ENCODE measurements at regions not wholly inside any gene's neighbourhood (a gene's known extent, or its start where the extent isn't known, plus 50 kb on each side); places are given as distances from the start of the nearest gene placed in this dataset.

DNA sequence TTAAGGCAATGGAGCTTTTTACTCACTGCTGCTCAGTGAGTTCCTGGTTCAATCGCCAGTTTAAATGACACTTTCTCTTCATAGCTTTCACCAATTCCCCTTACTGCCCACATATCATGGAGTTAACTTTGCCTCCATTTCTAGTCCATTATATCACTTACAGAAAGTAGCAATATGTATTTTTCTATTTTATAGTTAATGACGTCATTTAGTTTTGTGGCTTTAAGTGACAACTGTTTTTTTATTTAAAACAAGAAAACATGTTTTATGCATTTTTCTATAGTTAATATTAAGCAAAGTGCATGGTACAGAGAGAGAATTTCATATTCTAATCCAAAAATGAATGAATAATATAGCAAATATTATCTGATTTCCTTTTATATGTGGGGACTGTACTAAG, 363.3 kb downstream of the CDC14C start:
- no peaks in the 10 kb centered on the region for H3K79me2 ChIP-seq (ENCODE audit: insufficient read depth, low read length)
- H2AFZ ChIP-seq (ENCODE audit: low read length): no peak overlapping the region
- H3K36me3 ChIP-seq (ENCODE audit: insufficient read depth, low read length): no peaks in the 10 kb centered on the region
- no peaks in the 10 kb centered on the region for H3K4me1 ChIP-seq (ENCODE audit: insufficient read depth, low read length)
- peaks cover 2% of the 10 kb centered on the region for H3K9me3 ChIP-seq (ENCODE audit: low read depth, low read length)
- no peak for DNase-seq (ENCODE audit: insufficient read length, low spot score, missing footprints)
- no peak overlapping the region for H3K4me3 ChIP-seq (ENCODE audit: insufficient read depth, low read length)
- TF ChIP-seq, protein P1, sequence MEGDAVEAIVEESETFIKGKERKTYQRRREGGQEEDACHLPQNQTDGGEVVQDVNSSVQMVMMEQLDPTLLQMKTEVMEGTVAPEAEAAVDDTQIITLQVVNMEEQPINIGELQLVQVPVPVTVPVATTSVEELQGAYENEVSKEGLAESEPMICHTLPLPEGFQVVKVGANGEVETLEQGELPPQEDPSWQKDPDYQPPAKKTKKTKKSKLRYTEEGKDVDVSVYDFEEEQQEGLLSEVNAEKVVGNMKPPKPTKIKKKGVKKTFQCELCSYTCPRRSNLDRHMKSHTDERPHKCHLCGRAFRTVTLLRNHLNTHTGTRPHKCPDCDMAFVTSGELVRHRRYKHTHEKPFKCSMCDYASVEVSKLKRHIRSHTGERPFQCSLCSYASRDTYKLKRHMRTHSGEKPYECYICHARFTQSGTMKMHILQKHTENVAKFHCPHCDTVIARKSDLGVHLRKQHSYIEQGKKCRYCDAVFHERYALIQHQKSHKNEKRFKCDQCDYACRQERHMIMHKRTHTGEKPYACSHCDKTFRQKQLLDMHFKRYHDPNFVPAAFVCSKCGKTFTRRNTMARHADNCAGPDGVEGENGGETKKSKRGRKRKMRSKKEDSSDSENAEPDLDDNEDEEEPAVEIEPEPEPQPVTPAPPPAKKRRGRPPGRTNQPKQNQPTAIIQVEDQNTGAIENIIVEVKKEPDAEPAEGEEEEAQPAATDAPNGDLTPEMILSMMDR (IDR thresholded peaks at IDR 0.05; ENCODE audit: extremely low read depth, low read depth, low read length): no peak
- H4K20me1 ChIP-seq (ENCODE audit: insufficient read depth, low read length): no peaks in the 10 kb centered on the region
- no peak overlapping the region for H3K27ac ChIP-seq (ENCODE audit: low read depth, low read length)
- H3K27me3 ChIP-seq (ENCODE audit: insufficient read depth, low read length): no peaks in the 10 kb centered on the region
- no peak overlapping the region for H3K4me2 ChIP-seq (ENCODE audit: insufficient read depth, low read length)

DNA sequence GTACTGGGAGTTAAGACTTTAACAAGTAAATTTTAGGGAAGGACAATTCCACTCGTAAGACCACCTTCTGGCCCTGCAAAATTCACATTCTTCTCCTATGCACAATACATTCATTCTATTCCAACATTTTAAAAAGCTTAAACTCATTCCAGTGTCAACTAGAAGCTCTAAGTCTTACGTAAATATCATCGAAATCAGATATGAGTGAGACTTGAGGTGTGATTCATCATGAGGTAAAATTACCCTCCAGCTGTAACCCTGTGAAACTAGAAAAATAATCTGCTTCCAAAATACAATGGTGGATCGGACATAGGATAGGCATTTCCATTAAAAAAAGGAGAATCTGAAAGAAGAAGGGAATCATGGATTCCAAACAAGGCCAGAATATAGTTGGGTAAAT, 370.3 kb downstream of the CDC14C start:
- Histone ChIP-seq H3K4me2 (ENCODE audit: insufficient read depth, low read length) (no peak overlapping the region), H3K27me3 (ENCODE audit: insufficient read depth, low read length) (no peaks in the 10 kb centered on the region), H3K4me1 (ENCODE audit: insufficient read depth, low read length) (no peaks in the 10 kb centered on the region), H3K9me3 (ENCODE audit: low read depth, low read length) (no peaks in the 10 kb centered on the region), H2AFZ (ENCODE audit: low read length) (no peak overlapping the region), H3K27ac (ENCODE audit: low read depth, low read length) (no peak overlapping the region), H3K79me2 (ENCODE audit: insufficient read depth, low read length) (no peaks in the 10 kb centered on the region), H4K20me1 (ENCODE audit: insufficient read depth, low read length) (no peaks in the 10 kb centered on the region), H3K4me3 (ENCODE audit: insufficient read depth, low read length) (no peak overlapping the region), H3K36me3 (ENCODE audit: insufficient read depth, low read length) (no peaks in the 10 kb centered on the region)
- TF ChIP-seq, protein P1 (IDR thresholded peaks at IDR 0.05; ENCODE audit: extremely low read depth, low read depth, low read length): no peak
- no peak for DNase-seq (ENCODE audit: insufficient read length, low spot score, missing footprints)

DNA sequence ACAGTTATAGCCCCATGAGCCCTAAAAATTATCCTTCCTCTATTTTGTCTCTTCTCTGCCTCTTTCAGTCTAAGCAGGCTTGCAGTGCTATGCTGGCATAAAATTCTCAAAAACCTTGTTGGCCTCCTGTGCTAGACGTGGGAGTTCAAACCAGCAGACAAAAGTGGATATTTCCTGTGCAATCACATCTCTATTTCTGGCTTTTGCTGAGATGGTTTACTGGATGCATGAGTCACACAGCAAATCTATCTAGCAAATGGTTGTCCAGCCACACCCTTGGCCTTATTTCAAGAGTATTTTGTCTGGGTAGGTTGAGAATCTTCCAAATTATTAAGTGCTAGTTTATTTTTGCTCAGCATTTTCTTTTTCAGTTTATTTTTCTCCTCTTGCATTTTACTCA, 370.8 kb downstream of the CDC14C start:
- H3K4me2 ChIP-seq (ENCODE audit: insufficient read depth, low read length): no peak overlapping the region
- H3K4me1 ChIP-seq (ENCODE audit: insufficient read depth, low read length): no peaks in the 10 kb centered on the region
- H3K36me3 ChIP-seq (ENCODE audit: insufficient read depth, low read length): no peaks in the 10 kb centered on the region
- TF ChIP-seq, protein P1 (IDR thresholded peaks at IDR 0.05; ENCODE audit: extremely low read depth, low read depth, low read length): no peak
- no peaks in the 10 kb centered on the region for H4K20me1 ChIP-seq (ENCODE audit: insufficient read depth, low read length)
- no peaks in the 10 kb centered on the region for H3K9me3 ChIP-seq (ENCODE audit: low read depth, low read length)
- no peak overlapping the region for H2AFZ ChIP-seq (ENCODE audit: low read length)
- H3K27me3 ChIP-seq (ENCODE audit: insufficient read depth, low read length): no peaks in the 10 kb centered on the region
- DNase-seq (ENCODE audit: insufficient read length, low spot score, missing footprints): no peak
- no peaks in the 10 kb centered on the region for H3K79me2 ChIP-seq (ENCODE audit: insufficient read depth, low read length)
- H3K27ac ChIP-seq (ENCODE audit: low read depth, low read length): no peak overlapping the region
- H3K4me3 ChIP-seq (ENCODE audit: insufficient read depth, low read length): no peak overlapping the region

DNA sequence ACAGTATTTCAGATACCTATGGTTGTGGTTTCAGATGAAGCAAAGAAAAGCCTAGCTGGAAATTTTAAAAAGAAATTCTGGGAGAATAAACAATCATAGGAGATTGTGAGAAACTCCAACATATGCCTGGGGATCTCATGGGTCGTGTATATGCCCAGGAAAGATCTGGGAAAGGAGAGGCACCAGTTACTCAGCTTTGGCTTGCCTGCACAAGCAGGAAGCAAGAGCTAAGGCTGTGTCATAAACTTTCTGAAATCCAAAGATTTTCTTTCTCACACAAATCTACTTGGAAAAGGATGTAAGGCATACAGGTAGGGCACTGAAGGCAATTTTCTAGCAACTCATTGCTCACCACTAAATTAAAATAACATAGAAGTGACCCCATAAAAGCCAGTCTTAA, 373.6 kb downstream of the CDC14C start:
- Histone ChIP-seq H3K9me3 (ENCODE audit: low read depth, low read length) (no peaks in the 10 kb centered on the region), H2AFZ (ENCODE audit: low read length) (no peak overlapping the region), H3K27me3 (ENCODE audit: insufficient read depth, low read length) (no peaks in the 10 kb centered on the region), H3K27ac (ENCODE audit: low read depth, low read length) (no peak overlapping the region), H3K79me2 (ENCODE audit: insufficient read depth, low read length) (no peaks in the 10 kb centered on the region), H4K20me1 (ENCODE audit: insufficient read depth, low read length) (no peaks in the 10 kb centered on the region), H3K4me1 (ENCODE audit: insufficient read depth, low read length) (no peaks in the 10 kb centered on the region), H3K4me2 (ENCODE audit: insufficient read depth, low read length) (no peak overlapping the region), H3K4me3 (ENCODE audit: insufficient read depth, low read length) (no peak overlapping the region), H3K36me3 (ENCODE audit: insufficient read depth, low read length) (no peaks in the 10 kb centered on the region)
- DNase-seq (ENCODE audit: insufficient read length, low spot score, missing footprints): no peak
- TF ChIP-seq, protein P1 (IDR thresholded peaks at IDR 0.05; ENCODE audit: extremely low read depth, low read depth, low read length): no peak
